B cell (primary cell): ENCODE measurements at regions not wholly inside any gene's neighbourhood (a gene's known extent, or its start where the extent isn't known, plus 50 kb on each side); places are given as distances from the start of the nearest gene placed in this dataset.

Source experiments
- EZH2 ChIP-seq: IDR thresholded peaks from 2 replicates; pipeline ENCODE4 v1.6.1; 2012; ENCODE audit warnings: borderline replicate concordance, low read depth, mild to moderate bottlenecking, moderate library complexity, low read length; ENCODE audit not compliant: insufficient read depth, poor library complexity, severe bottlenecking
- TF ChIP-seq, protein P1 (sequence below): fragments of 200-600 bp; IDR thresholded peaks from one replicate; pipeline ENCODE4 v1.8.0; 2022; ENCODE audit warnings: antibody characterized with exemption, mild to moderate bottlenecking

DNA sequence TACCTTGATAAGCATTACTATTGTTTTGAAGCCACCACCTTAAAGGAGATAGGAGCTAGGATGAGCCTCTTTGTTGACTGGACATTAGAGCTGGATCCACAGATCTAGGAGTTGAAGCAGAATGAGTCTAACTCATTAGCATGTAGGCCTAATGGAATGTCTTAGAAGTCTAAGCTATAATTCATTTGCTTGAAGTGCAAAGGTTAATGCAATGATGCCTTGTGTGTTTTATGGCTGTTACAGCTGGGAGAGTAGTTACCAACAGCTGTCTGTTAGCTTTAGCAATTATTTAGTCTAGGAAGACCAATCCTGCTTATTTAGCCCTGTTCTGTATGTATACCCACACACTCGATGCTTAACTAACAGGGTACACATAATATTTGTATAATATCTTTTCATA is 419.3 kb downstream of the TUSC7 start:
- TF ChIP-seq, protein P1, sequence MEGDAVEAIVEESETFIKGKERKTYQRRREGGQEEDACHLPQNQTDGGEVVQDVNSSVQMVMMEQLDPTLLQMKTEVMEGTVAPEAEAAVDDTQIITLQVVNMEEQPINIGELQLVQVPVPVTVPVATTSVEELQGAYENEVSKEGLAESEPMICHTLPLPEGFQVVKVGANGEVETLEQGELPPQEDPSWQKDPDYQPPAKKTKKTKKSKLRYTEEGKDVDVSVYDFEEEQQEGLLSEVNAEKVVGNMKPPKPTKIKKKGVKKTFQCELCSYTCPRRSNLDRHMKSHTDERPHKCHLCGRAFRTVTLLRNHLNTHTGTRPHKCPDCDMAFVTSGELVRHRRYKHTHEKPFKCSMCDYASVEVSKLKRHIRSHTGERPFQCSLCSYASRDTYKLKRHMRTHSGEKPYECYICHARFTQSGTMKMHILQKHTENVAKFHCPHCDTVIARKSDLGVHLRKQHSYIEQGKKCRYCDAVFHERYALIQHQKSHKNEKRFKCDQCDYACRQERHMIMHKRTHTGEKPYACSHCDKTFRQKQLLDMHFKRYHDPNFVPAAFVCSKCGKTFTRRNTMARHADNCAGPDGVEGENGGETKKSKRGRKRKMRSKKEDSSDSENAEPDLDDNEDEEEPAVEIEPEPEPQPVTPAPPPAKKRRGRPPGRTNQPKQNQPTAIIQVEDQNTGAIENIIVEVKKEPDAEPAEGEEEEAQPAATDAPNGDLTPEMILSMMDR = no peak
- TF ChIP-seq EZH2 = no peak
